HG02852 (cell line): ENCODE measurements at regions not wholly inside any gene's neighbourhood (a gene's known extent, or its start where the extent isn't known, plus 50 kb on each side); places are given as distances from the start of the nearest gene placed in this dataset.

Experiments used
- ATAC-seq: cut with Tn5 transposase; IDR thresholded peaks from one replicate; pipeline ENCODE4 v1.9.1; 2021; ENCODE audit warnings: mild to moderate bottlenecking, moderate library complexity; ENCODE audit not compliant: unreplicated experiment

DNA sequence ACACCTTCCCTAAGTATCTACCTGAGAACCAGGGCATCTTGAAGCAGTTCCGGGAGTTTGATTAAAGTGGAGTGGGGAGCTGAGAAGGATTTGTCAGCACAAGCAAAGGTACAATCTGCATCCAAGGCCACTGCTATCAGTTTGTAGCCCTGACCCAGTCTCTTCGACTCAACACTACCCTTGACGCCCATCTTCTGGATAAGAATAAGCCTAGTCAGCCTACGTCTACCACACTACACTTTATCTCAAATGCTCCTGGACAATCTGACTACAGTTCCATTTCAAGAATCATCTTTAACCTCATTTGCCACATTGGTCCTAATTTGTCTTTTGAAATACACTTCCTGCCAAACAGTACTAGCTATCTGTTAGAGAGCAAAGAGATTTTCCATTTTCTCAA, 134.1 kb upstream of the C1GALT1 start:
- no peak for ATAC-seq

DNA sequence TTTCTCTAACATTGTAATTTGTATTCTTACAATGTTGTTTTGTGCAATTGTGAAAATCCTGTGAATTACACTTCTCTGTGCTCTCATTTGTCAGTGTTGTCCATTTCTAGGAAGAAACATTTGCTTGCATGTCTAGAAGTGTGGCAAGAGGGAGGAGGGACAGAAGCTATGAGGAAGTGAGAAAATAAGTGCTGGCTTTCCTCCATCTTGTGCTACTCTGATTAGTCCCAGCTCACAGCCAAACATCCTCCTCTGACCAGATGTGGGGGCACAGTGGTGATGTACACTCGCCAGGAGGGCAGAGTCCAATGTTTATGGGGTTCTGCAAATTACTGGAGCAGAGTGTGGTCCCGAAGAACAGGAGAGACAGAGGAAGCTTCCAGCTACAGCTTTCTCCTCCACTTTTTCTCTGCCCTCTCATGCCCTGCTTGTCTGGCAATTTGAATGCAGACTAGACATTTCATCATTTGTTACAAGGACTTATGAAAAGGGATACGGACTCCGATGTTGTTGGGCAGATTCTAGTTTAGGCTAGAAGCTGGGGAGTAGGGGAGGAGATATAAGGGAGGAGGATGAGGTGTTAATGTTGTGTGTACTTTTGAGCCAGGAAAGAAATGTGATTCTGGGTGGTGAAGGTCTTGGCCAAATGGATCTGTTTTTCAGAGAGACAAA, 131.0 kb upstream of the C1GALT1 start:
- peak; percentile 83 for ATAC-seq

DNA sequence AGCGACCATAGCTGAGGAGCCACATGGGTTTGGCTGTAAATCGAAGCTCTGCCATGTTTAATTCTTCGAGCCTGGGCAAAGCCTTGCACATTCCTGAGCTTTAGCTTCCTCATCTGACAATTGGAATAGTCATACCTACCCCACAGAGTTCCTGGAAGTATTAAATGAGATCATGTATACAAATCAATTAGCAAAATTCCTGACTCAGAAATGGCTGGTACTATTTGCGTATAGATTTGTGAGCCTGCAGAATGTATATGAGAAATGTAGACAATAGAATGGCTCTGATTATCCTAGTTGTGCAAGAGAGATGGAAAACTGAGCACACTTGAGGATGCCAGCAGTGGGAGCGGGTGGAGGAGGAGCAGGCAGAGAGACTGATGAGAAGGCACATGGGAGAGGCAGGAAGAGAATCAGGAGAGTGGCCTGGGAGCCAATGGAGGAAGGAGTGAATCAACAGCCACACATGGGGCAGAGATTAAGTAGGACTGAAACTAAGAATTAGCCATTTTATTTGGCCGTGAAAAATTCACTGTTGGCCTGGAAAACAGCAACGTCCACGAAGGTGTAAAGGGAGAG, 128.0 kb upstream of the C1GALT1 start:
- no peak for ATAC-seq

DNA sequence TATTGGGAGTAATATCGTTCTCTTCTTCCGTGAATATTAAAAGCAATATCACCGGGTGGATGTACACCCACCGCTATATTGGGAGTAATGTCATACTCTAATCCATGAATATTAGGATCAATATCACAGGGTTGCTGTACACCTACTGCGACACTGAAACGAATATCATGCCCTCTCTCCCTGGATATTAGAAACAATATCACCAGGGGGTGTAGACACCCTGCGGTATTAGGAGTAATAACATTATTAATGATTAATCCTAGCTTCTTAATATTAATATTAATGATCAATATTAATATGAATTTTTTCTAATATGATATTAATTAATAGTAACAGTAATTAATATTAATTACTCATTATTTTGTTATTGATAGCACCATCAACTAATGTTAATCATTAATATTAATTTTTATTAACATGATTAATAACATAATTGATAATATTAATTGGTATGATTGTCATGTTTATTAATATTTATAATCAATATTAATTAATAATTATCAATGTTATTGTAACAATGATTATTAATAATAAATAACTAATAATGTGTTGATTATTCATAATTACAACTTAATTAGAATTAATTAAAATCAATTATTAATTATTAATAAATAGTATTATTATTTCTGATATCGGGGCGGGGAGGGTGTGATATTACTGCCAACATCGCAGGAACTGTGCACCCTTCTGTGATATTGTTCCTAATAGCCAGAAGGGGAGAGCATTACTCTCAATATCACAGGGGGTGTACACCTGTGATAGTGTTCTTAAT, 121.3 kb upstream of the C1GALT1 start:
- ATAC-seq, result no peak

DNA sequence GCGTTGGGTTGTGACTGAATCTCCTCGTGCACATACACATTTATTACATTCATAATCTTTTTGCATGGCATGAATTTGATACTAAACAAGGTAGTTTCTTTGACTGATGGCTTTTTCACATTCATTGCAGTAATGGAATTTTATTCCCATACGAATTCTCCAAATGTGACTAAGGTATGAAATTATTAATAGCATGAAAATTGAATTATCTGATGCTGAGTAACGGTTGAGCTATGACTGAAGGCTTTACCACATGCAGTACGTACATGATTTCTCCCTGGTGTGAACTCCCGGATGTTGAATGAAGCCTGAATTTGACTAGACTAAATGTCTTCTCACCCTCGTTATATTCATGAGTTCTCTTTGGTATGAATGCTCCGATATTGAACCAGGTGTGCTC, 104.4 kb upstream of the C1GALT1 start:
- ATAC-seq, result no peak

DNA sequence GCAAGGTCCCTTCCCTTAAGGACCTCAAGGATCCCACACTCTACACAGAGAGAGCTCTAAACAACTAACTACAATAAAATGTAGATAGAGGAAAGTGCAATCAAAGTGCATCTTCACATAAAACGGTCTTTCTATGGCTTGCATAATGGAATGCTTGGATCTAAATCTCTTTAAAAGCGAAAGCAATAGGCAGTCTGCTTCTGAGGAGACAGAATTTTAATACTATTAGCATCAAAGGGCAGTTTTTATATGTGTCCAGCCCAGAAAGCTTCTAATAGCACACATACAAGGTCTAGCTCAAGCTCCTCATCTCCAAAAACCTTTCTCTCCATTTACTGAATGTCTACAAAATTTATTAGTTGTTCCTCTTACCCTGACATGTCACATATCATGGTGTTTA, 101.5 kb upstream of the C1GALT1 start:
- ATAC-seq, result no peak

DNA sequence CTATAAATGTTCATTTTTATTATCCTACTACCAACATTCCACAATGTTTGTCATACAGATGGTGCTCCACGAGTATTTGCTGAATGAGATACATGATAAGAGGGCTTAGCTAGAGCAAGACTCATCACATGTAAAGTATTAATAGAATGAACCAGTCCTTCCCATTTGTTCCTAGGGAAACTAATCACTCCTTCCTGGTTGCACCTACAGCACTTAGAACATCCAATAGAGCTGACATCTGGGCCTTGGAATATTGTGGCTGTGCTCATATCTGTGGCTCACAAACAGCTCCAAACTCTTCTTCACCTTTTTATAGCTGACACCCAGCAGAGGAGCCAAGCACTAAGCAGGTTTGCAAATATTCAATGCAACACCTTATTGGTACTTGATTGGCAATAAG, 91.9 kb upstream of the C1GALT1 start:
- no peak for ATAC-seq

DNA sequence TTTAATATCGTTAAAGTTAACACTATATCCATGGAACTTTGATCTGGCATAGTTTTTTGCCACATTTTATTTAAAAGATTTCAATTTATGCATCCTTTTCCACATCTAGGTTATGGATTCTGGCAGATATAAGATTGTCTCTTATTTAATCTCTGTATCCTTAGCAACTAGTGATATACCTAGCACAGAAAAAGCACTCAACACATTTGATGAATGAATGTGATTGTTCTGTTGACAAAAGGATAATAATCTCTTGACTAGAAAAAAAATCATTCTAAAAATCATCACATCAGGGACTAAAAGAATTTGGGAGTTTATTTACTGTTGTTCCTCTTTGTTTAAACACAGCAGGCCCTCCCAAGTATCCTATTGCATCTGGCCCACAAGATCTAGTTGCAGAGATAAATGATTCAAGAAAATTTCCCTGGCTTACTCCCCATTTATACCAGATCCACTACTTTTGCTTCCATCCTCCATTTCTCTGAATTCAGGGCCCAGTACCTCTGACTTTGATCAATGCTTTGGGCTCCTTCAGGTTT, 84.0 kb upstream of the C1GALT1 start:
- no peak for ATAC-seq

DNA sequence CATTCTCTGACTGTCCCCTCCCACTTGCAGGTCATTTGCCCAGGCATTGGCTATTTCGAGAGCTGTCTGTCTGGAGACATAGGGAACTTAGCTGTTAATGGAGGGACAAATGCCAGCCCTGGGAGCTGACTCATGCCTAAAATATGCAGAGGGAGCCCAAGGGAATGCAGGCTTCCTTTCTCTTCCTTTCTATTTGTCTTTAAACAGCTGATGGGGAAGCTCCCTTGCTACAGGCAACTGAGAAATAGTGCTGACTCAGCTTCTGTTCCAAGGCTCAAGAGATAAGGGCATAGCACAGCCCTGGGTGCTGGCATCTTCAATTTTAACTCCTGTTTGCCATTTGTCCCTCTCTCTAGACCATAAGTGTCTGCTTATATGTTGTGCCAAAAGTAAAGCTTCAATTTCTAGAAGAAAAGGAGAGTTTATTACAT, 82.7 kb upstream of the C1GALT1 start:
- no peak for ATAC-seq

DNA sequence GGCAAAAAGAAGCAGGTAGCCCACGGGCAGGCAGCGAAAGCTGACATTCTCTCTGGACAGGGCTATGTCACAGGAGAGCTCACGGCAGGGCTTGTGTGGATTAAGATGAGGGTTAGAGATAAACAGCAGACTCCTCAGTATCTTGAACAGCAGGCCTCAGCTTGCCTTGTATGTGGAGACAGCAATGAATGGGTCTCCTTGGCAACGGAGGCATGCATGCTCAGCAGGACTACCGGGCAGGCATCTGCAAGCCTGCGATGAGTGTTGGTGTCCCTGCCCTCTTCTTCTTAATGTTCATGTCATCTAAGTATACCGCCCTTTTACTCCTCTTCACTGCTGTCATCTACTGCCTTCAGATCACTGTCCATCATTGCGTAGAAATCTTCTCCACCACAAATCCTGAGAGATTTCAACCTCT, 81.9 kb upstream of the C1GALT1 start:
- ATAC-seq, result no peak

DNA sequence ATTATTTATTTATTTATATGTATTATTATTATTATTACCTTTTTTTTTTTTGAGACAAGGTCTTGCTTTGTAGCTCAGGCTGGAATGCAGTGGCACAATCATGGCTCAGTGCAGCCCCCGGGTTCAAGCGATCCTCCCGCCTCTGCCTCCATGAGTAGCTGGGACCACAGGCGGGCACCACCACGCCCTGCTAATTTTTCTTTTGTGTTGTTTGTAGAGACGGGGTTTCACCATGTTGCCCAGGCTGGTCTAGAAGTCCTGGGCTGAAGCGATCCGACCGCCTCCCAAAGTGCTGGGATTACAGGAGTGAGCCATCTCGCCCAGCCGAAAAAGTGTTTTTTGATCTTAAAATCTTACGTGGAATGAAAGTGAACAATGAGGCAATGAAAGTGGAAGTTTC, 79.4 kb upstream of the C1GALT1 start:
- no peak for ATAC-seq

DNA sequence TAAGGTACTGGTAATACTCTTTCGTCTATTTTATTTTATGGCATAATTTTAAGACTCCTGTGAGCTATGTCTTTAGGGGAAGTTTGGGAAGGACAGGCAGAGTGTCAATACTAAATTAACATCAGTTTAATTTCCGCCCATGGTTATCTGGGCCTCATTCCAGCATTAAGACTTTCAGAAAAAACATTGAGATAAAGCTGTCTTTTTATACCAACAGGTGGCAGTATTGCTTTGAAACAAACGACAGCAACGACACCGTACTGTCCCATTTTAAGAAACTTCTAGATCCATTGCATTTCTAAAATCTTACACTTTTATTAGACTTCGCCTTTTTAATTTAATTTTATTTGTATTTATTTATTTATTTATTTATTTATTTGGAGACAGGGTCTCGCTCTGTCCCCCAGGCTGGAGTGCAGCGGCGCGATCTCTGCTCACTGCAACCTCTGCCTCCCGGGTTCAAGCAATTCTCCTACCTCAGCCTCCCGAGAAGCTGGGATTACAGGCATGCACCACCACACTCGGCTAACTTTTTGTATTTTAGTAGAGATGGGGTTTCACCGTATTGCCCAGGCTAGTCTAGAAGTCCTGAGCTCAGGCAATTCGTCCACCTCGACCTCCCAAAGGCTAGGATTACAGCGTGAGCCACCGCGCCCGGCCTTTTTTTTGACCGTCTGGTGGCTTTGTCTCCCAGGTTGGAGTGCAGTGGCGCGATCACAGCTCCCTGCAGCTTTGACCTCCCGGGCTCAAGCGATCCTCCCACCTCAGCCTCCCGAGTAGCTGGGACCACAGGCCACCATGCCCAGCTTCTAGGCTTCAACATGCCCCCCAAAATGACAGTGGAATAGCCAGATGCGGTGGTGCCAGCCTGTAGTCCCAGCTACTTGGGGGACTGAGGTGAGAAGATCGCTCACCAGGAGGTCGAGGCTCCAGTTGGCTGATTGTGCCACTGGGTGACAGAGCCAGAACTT, 78.7 kb upstream of the C1GALT1 start:
- ATAC-seq, result no peak

DNA sequence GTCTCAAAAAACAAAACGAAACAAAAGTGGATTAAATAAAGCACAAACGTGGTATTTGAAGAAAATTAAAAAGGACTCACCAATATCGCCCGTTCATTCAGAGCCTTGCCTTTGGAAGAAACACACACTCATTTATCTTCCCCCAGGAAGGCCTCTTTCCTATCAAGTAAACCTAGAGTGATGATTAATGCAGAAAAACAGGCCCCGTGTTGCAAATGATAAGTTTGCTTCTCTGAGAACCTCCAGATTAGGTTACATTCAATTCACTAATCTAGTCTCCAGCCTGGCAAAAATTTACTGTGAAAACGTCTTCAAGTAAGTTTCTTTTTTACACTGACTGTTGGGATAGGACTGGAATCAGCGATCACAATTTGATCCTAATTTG, 78.0 kb upstream of the C1GALT1 start:
- no peak for ATAC-seq

DNA sequence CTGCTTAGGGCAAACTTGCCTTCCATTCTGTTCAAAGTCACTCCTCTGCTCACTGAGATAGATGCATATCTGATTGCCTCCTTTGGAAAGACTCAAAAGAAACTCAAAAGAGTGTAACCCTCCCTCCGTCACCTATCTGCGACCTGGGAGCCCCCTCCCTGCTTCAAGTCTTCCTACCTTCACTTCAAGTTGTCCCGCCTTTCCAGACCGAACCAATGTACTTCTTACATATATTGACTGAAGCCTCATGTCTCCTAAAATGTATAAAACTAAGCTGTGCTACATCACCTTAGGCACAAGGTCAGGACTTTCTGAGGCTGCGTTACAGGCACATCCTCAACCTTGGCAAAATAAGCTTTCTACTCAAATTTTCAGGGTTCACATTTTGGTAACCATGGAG, 77.4 kb upstream of the C1GALT1 start:
- ATAC-seq, result no peak

DNA sequence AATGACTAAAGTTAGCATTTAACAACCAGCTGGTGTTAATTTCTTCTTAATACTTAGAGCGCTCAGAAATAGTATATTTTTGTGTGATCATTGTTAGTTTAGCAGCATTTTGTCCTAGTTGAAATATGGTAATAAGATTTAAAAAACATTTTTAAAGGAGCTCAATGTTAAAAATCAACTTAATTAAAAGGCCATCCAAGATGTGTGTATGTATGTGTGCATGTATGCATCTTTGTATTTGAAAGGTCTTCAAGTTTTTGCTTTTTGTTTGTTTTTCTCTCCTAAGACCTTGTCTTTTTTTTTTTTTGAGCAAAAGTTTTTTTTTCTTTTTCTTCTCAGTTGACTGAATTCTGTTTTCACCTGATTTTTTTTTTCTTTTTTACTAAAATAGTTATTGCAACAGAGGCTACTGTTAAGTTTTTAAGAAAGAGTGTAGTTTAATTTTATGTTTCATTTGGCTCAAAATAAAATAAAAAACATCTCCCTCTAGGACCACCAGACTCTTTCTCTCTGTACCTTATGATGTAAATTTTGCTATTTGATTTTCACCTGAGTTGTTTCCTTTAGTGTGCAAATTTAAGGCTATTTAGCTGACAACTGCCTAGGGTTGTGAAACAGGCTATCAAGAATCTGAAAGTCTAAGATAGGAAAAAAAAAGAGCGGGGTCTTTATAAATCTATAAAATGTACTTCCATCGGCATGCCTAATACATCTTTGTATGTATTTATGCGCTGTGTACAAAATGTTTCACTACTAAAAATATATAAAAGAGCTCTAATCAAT, 76.4 kb upstream of the C1GALT1 start:
- no peak for ATAC-seq

DNA sequence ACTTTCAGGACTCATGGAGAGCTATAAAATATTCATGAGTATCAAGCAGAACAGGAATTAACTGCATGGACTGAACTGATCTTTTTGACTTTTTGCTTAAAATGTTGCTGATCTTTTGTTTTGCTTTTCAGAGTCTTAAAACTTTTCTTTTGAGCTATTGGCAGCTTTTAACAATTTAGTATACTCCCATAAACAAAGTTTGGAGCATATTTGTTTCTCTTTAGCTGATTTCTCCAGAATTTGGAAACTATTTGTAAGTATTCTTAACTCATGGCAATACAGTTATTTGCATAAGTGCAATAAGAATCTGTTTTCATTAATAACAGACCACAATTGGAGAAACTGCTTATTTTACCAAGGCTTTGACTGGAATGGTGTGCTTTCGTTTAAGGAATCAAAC, 73.4 kb upstream of the C1GALT1 start:
- ATAC-seq, result no peak

DNA sequence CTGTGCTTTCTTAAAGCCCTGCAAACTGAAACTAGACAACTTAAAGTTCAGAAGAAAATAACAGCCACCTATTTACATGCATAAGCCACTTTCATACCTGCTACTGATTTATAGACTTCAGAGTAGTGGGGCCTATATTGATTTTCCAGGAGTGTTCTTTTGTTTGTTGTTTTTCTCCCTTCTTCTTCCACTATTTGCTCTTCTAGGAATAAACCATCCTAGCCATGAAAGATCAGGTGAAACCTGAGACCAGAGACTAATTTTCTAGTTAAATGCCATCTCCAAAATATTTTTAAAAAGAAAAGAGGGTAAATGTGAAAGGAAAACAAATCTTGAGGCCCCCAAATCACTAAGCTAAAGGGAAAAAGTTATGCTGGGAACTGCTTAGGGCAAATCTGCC, 72.4 kb upstream of the C1GALT1 start:
- no peak for ATAC-seq

DNA sequence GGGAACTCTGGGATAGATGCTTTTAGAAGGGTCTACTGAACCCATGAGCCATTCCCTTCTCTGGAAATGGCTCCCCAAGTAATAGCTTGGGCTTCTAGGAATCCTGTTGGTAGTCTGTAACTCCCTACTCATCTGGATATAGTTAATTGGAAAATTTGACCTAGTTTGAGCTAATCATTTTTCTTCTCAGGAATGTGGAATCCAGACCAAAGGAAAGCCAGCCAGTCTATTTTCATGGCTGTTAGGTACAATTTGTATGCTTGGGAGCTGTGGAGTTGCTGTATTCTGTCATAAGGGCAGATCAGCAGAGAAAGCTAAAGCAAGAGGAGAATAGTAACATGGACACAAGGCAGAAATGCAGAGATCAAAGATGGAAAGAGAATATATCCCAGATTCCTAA, 71.6 kb upstream of the C1GALT1 start:
- no peak for ATAC-seq

DNA sequence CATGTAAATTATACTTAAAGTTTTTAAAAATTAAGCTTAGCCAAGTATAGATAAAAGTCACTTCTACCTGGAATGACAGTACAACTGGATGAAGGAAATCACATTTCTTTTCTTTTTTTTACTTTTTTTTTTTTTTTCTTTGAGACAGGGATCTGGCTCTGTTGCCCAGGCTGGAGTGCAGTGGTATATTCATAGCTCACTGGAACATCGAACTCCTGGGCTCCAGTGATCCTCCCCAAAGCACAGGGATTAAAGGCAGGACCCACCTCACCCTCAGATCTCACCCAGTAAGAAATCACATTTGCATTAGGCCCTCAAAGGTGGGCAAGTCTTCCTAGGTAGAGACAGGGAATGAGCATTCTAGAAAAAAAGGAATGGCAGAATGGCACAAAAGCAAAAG, 69.5 kb upstream of the C1GALT1 start:
- ATAC-seq, result no peak
